Chondrocyte (in vitro differentiated cells): ENCODE measurements at regions not wholly inside any gene's neighbourhood (a gene's known extent, or its start where the extent isn't known, plus 50 kb on each side); places are given as distances from the start of the nearest gene placed in this dataset.
"Not testable (repeated sequence)": the region's sequence is repeated elsewhere in the genome, so short reads cannot be mapped to it uniquely, and the experiment has no call there.

Experiments
- DNase-seq: peaks from one replicate; pipeline ENCODE4 v3.0.0; 2021; ENCODE audit warnings: mixed read lengths, low spot score
- H3K27ac Mint-ChIP-seq: one replicate; pipeline ENCODE4 v1.8.0; 2021; ENCODE audit warnings: mild to moderate bottlenecking, moderate library complexity, mixed read lengths; ENCODE audit not compliant: unreplicated experiment
- H3K27me3 Mint-ChIP-seq: 2 replicates; pipeline ENCODE4 v1.8.0; 2021; ENCODE audit warnings: low read depth, mixed read lengths
- H3K36me3 Mint-ChIP-seq: 2 replicates; pipeline ENCODE4 v1.8.0; 2021; ENCODE audit warnings: low read depth, mixed read lengths
- H3K4me1 Mint-ChIP-seq: 2 replicates; pipeline ENCODE4 v1.8.0; 2021; ENCODE audit warnings: low read depth, mild to moderate bottlenecking, mixed read lengths
- H3K4me3 Mint-ChIP-seq: one replicate; pipeline ENCODE4 v1.8.0; 2021; ENCODE audit warnings: mild to moderate bottlenecking, moderate library complexity, mixed read lengths; ENCODE audit not compliant: unreplicated experiment
- H3K9me3 Mint-ChIP-seq: 2 replicates; pipeline ENCODE4 v1.8.0; 2021; ENCODE audit warnings: low read depth, mixed read lengths
- CTCF ChIP-seq: fragments of 200-600 bp; sonication (generic); IDR thresholded peaks from 2 replicates; pipeline ENCODE4 v1.5.0; 2021; ENCODE audit warnings: antibody characterized with exemption, mild to moderate bottlenecking, moderate library complexity

- TF ChIP-seq CTCF, result no peak
- H3K4me3 Mint-ChIP-seq, result no peak overlapping the region
- no peak overlapping the region for H3K27ac Mint-ChIP-seq
- H3K4me1 Mint-ChIP-seq, result no peaks in the 10 kb centered on the region
- H3K9me3 Mint-ChIP-seq, result no peaks in the 10 kb centered on the region
- no peaks in the 10 kb centered on the region for H3K36me3 Mint-ChIP-seq
- DNase-seq, result no peak
- peaks cover 6% of the 10 kb centered on the region for H3K27me3 Mint-ChIP-seq
Measured at GRCh38 chr16:58847902-58848661, 114.0 kb upstream of the GOT2 start.

GRCh38 chr16:58846226-58846625, 112.1 kb upstream of the GOT2 start:
- DNase-seq, H3K27me3 Mint-ChIP-seq, H3K27ac Mint-ChIP-seq, H3K36me3 Mint-ChIP-seq, H3K9me3 Mint-ChIP-seq, H3K4me3 Mint-ChIP-seq, H3K4me1 Mint-ChIP-seq: not testable (repeated sequence)

- H3K4me3 Mint-ChIP-seq, result no peak overlapping the region
- H3K4me1 Mint-ChIP-seq, result no peaks in the 10 kb centered on the region
- H3K27me3 Mint-ChIP-seq, result peaks cover 7% of the 10 kb centered on the region
- no peak overlapping the region for H3K27ac Mint-ChIP-seq
- H3K9me3 Mint-ChIP-seq, result no peaks in the 10 kb centered on the region
- DNase-seq, result no peak
- H3K36me3 Mint-ChIP-seq, result no peaks in the 10 kb centered on the region
- peak; percentile 80 for TF ChIP-seq CTCF
Measured at GRCh38 chr16:58843675-58844074, 109.6 kb upstream of the GOT2 start.

GRCh38 chr16:58842746-58843145, 108.6 kb upstream of the GOT2 start:
- Mint-ChIP-seq H3K4me1 (no peaks in the 10 kb centered on the region), H3K9me3 (no peaks in the 10 kb centered on the region), H3K27ac (no peak overlapping the region), H3K36me3 (no peaks in the 10 kb centered on the region), H3K27me3 (peaks cover 7% of the 10 kb centered on the region), H3K4me3 (no peak overlapping the region)
- TF ChIP-seq CTCF, result no peak
- DNase-seq, result no peak

GRCh38 chr16:58842156-58842555, 108.0 kb upstream of the GOT2 start:
- Mint-ChIP-seq H3K27ac (no peak overlapping the region), H3K36me3 (no peaks in the 10 kb centered on the region), H3K27me3 (peaks cover 7% of the 10 kb centered on the region), H3K9me3 (no peaks in the 10 kb centered on the region), H3K4me1 (no peaks in the 10 kb centered on the region), H3K4me3 (no peak overlapping the region)
- no peak for TF ChIP-seq CTCF
- DNase-seq, result no peak

- no peaks in the 10 kb centered on the region for H3K36me3 Mint-ChIP-seq
- H3K9me3 Mint-ChIP-seq, result no peaks in the 10 kb centered on the region
- no peak for TF ChIP-seq CTCF
- H3K4me3 Mint-ChIP-seq, result no peak overlapping the region
- H3K27me3 Mint-ChIP-seq, result peaks cover 6% of the 10 kb centered on the region
- no peak overlapping the region for H3K27ac Mint-ChIP-seq
- H3K4me1 Mint-ChIP-seq, result no peaks in the 10 kb centered on the region
- DNase-seq, result no peak
Measured at GRCh38 chr16:58837950-58838349, 103.8 kb upstream of the GOT2 start.
